ENCODE measurements at regions not wholly inside any gene's neighbourhood (a gene's known extent, or its start where the extent isn't known, plus 50 kb on each side); places are given as distances from the start of the nearest gene placed in this dataset.

DNA sequence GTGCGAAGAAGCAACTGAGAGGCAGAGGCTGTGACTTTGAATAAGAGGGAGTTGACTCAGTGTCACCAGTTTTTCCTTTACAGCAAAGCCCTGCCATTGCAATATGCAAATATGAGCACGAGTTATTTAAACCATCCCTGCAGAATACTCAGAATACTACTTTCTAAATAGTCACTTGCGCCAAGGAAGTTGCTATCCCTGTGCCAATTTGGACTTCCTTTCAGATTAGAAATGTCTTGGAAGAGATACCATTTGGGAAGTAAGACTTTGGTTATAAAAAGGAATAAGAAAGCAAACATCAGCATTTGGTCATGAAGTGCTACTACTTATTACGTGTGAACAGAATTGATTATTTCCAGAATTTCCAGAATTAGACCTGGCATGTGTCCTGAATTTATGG is 151.8 kb upstream of the MYT1L start:
- TF ChIP-seq, protein P1, sequence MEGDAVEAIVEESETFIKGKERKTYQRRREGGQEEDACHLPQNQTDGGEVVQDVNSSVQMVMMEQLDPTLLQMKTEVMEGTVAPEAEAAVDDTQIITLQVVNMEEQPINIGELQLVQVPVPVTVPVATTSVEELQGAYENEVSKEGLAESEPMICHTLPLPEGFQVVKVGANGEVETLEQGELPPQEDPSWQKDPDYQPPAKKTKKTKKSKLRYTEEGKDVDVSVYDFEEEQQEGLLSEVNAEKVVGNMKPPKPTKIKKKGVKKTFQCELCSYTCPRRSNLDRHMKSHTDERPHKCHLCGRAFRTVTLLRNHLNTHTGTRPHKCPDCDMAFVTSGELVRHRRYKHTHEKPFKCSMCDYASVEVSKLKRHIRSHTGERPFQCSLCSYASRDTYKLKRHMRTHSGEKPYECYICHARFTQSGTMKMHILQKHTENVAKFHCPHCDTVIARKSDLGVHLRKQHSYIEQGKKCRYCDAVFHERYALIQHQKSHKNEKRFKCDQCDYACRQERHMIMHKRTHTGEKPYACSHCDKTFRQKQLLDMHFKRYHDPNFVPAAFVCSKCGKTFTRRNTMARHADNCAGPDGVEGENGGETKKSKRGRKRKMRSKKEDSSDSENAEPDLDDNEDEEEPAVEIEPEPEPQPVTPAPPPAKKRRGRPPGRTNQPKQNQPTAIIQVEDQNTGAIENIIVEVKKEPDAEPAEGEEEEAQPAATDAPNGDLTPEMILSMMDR (IDR thresholded peaks at IDR 0.05), result no peak
- TF ChIP-seq POLR2A (IDR thresholded peaks at IDR 0.05), result no peak

All from body of pancreas (tissue), 4 donors.